GM21717 (cell line): ENCODE measurements at regions not wholly inside any gene's neighbourhood (a gene's known extent, or its start where the extent isn't known, plus 50 kb on each side); places are given as distances from the start of the nearest gene placed in this dataset.

Source experiments
- ATAC-seq: cut with Tn5 transposase; IDR thresholded peaks from one replicate; pipeline ENCODE4 v1.9.1; 2021; ENCODE audit warnings: mild to moderate bottlenecking, moderate library complexity; ENCODE audit not compliant: unreplicated experiment

DNA sequence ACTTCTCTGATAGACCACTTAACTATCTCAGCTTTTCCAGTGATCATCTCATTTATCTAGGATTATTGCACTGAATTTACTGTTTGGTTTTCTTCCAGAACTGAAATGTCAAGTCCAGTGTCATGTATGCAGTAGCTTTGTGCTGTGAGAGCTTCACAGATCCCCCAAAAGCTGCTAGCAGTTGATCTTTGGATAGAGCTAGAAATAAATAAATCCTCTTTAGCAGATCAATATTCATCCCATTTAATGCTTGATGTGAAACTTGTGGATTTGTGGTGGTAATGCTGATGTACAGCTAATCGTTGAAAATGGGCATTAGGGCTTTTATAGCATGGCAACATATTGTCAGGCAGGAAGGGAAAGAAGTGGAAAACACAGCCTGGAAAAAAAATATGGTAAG lies 509.6 kb upstream of the FAM241A start:
- no peak for ATAC-seq

DNA sequence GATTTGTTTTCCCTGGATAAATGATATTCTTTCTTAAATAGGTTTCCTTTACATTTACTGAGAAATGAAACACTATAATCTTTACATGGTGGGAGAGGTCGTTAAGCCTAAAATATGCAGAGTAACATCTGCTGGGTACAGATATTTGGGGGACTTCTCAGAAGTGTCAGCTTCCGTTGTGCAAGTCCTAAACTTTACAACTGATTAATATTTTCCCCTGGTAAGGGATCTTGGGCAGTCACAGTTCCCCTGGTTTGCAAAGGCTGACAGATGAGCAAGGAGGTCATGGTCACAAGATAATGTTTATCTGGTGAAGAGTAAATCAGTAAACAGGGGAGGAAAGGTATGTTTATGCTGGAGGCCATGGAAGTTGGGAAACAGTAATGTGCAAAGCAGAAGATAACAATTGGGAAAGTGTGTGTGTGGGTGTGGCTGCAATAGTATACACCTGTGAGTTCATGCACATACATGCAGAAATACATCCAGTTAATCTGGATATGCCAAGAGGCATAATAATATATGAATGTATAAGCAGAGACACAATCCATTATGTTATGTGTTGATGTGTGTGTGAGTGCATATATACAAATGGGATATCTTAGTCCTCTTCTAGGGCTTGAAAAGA lies 508.2 kb upstream of the FAM241A start:
- no peak for ATAC-seq

DNA sequence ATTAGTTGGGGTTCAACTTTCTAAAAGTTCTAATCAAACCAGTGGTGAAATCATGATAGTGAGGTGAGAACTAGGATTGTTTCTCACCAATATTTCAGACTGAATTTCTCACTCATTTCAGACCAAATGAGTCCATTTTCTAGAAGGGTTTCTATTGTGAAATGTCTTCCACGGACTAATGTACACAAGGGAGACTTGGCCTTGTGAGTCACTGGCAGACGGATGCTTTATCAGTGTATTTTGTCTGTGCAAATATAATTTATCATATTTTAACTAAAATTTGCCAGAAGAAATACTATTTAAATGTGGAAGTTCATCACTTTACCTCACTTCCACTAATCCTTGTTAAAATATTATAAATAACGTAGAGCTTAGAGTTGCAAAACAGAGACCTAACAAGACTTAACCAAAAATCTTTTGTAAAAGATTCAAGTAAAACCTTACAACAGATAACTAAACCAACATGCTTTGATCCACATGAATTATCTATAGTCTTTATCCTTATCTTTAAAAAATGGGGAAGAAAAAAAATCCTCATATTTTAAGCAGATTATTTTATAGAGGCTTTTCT lies 506.0 kb upstream of the FAM241A start:
- ATAC-seq = no peak

DNA sequence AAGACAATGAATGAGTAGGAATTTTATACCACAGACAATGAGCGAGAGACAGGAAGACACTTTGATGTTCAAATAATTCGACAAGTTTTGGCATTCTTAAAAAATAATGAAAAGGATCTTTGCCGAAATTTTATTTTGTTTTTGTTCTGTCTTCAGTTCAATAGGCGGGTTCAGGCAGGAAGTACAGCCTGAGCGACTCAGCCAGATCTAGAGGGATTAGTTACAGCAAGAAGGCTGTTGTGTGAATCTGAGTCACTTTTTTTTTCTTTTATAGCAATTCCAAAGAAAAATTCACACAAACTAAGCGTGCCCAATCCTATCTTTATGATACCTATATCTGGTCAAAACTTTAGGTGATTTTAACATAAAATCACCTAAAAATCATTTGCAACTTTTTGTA lies 505.4 kb upstream of the FAM241A start:
- ATAC-seq = no peak

DNA sequence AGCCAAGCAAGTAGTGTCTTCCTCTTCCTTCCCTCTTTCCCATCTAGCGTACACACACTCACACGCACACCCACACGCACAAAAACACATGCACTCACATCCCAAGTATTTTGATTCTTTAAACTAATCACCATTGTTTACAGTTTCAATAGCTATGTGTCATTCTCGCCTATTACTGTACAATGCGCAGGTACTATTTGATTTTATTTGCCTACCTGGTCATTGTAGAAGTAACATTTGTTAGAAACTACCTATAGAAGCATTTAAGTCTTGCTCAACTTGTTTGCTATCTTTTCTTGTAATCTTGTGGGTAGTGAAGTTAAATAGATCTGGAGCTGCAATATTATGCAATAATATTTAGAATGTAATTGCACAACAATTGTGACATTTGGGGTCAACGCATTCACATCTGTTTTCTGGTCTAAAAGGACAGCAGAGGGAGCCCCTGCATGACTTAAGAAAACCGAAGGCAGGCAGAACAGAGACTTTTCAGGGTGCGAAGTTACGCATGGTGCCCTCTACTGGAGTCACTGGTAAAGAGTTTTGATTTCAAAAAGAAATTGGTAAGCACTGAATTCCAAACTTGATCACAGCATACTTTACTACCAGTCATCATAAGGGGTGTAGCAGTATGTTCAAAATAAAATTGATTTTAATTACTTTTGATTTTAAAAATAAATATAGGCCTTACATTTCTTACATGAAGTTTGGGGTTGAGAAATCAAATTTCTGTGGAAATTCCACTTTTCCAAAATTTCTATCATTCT lies 503.3 kb upstream of the FAM241A start:
- peak; percentile 97 for ATAC-seq

DNA sequence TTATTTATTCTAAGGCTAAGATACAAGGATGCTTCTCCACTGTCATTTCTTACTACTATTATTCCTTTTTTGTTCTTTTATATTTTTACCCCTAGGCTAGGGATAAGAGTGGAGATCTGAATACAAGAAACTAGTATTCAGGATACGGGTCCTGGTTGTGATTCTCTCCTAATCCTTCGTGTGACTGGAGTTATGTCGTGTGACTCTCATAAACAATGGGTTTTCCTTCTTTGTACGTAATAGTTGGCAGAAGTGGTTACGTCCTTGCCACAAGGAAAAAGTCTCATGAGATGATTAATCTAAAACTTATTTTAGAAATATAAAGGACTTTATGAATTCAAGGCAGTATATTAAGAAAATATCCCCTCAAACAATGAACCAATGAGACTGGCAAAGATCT lies 497.2 kb upstream of the FAM241A start:
- ATAC-seq = no peak

DNA sequence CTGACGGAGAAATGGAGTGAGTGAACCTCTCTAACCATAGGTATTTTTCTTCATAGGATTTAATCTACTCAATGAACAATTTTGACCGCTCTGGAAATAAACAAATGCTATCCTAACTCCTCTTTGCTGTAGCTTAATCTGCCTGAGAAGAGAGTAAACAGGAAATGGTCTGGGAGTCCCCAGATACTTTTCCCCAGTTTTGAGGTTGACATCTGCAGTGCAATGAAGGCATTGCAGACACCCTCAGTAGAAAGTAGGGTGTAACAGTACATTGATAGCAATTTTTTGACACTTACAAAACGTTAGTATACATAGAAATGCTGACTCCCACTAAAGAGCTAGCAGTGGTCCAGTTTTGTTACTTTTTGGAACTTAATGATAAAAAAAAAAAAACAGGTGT lies 495.9 kb upstream of the FAM241A start:
- ATAC-seq = no peak

DNA sequence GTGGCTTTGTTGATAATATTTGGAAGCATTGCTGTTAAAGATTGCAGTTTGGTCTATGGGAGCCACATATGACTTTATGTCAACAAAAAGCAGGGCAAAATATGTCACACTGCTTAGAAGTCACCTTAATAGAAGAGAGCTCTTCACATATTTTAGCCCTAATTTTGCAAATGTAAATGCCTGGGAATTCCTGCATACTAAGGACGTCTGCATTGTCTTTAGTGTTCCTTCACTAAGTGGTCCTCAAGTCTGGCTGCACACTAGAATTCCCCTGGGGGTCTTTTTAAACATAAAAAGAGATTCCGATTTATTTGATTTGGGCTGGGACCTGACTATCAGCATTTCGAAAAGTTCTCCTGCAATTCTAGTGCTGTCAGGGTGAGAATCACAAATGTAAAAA lies 495.1 kb upstream of the FAM241A start:
- no peak for ATAC-seq

DNA sequence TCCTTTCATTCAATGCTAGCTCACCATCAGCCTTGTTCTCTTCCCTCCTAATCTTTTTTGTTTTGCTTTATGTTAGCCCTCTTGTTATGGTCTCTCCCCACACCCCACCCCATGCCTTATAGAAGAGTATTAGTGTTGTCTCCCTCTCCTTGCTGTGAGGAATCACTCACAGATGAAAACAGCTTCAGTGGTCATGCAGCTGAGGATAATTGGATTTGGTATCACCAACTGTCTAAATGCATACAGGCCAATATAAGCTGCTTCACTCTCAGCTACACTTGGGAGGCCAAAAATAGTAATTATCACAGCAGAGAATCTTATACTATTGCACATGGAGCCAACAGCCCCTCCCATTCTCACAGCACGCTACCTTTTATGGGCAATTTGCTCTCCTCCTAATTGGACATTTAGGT lies 494.6 kb upstream of the FAM241A start:
- no peak for ATAC-seq

DNA sequence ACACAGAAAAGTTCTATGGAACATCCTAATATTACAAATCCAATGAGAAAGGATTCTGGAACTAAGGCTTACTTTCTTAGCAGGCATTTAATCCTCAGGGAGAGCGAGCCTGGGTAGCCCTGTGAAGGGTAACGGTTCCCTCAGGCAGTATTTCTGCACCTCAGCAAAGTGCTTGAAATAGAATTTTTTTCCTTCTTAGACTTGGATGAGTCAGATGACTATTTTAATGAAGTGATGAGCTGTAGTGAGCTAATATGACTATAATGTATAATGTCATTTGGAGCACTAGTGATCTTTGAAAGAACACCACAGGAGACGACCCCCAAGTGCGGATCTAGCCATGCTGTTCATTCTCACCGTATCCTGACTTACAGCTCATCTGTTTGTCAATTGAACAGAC lies 493.0 kb upstream of the FAM241A start:
- no peak for ATAC-seq

DNA sequence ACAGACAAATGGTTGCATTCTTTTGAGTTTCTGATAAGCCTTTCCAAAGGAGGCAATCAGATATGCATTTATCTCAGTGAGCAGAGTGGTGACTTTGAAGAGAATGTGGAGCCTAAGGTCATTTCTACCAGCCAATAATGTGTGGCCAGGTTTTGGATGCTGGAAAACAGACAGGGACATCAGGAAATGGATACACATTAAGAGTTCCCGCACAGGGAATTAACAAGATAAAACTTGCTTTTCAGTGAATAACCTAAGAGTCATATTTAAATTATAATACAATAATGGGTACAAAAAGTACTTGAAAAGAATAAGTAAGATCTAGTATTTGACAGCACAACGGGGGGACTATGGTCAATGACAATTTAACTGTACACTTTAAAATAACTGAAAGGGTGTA lies 492.3 kb upstream of the FAM241A start:
- no peak for ATAC-seq

DNA sequence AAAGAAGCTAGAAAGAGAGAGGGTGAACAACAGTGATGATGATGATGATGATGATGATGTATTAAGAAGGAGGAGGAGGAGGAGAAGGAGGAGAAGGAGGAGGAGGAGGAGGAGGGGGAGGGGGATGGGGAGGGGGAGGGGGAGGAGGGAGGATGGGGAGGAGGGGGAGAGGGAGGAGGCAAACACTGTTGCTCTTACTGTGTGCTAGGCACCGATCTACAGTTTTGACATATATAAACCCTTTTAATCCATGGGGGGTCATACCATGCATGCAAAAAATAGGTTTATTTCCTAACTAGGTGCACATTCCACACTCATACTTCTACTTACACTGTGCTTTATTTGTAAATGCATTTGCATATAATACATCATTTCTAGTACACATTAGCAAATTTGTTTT lies 482.8 kb upstream of the FAM241A start:
- ATAC-seq = no peak

DNA sequence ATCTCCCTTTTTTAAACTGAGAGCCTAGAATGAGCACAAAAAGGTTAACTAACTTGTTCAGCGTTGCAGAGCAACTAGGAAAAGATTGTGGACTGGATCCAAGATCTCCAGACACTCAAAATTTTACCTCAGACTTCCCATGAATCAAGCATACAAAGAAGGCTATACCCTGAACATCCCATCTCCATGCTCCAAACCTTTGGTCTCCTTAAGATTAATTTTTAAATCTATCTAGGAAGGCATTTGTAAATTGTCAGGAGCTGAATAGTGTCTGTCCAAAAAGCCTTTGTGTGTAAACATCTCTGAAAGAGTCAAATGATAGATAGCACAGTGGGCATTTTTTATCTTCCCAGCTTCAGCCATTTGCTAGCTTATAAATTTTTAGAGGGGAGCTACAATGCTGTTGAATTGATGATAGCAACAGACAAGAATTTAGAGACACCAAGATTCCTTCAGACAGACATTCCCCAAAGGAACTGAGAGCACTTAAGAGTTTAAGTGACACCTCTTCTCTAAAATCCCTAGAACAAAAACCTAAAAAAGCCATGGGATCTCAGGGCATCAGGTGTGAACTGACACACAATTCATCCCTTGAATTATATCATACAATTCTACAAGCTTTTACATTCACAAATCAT lies 480.8 kb upstream of the FAM241A start:
- no peak for ATAC-seq

DNA sequence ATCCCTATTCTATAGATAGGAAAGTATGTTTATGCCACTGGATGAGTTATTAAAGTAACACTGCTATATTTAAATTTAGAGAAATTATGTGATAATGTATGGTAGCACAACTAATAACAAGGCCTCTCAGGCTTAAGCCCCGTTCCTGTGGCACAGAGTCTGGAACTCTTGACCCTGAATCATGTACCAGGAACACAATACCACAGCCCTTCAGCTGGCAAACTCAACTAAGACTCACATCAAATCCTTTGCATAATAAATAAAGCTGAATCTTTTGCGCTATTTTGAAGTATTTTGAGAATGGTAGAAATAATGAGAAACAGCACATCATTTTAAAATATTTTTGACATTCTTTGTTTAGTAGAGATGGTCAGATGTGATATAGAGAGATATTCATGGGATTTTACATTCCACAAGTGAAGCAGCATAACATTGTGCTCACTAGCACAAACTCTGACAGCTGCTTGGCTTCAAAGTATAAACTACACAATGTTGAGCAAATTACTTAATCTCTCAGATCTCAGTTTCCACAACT lies 478.4 kb upstream of the FAM241A start:
- no peak for ATAC-seq

DNA sequence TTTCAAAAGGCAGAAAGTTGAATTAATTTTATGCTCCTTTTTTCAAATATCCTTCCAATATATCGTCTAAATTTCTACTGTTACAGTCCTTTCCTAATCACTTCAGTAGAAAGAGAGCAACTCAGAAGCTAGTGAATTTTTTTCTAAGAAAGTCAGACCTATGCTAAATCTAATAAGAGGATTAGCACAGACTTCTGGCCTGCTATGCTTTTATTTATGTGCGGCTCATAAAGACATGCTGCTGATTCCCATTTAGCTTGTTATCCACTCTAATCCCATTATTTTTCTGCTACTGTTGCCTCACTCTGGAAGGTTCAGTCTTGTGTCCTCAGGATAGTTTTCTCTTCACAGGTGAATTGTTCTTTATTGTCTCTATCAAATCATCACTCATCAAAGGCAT lies 473.5 kb upstream of the FAM241A start:
- no peak for ATAC-seq

DNA sequence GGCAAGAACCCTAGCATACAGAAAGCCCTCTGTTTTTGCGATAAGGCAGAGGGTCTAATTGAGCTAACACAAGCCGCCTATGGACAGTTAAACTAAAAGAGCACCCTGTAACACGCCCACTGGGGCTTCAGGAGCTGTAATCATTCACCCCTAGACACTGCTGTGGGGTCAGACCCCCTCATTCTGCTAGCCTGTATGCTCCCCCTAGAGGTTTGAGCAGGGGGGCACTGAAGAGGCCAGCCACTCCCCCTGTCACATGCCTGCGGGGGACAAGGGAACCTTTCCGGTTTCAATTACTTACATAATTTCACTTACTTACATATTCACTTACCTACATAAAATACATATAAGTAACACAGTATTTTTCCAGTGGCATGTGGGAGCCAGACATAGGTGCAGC lies 469.5 kb upstream of the FAM241A start:
- no peak for ATAC-seq

DNA sequence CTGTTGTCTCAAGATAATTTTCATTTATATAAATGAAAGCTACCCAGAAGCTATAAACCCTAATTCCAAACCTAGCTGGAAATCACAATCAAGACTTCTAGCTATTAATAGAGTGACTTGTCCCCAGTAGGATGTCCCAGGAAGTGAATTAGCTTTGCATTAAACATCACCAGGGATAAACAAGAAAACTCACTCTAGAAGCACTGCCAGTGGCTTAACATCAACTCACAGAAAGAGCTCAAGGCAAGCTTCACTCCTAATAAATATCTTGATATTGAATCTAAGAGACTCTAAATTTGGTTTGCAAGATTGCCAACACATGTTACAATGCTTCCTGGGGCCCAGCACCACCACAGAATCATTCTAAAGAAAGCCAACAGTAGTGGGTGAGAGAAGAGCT lies 468.7 kb upstream of the FAM241A start:
- ATAC-seq = no peak

DNA sequence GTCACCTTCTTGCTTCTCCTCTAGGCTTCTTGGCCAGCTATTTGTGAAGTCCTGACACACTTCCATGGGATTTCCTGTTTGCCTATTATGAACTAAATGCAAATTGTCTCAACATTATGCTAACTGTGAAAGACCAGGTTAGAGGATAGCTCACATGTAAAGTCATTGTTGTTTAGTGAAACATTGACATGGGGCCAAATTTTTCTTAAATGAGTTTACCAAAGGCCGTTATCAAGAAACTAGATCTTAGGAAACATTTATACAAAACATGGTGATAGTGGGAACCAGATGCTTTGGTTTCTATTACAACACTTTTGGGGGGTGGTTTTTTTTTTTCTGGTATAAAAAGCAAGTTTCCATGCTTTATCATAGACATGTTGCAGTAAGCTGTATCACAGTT lies 466.8 kb upstream of the FAM241A start:
- no peak for ATAC-seq

DNA sequence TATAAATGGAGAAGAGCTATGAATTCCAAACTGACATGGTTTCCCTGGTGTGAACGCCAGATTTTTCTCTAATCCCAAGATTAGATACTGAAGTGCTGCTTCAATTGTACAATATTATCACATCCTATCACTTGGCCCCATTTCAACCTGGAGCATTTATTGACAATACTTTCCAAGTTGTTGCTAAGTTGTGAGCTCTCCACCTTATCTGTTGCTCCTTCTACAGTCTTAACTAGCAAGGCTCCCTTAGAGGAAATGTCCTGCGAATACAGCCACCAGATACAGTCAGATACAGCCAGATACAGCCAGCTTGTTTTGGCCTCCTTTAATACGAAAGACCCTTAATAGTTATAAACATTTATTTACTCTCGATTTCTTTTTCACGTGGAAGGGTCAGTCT lies 466.3 kb upstream of the FAM241A start:
- ATAC-seq = no peak

DNA sequence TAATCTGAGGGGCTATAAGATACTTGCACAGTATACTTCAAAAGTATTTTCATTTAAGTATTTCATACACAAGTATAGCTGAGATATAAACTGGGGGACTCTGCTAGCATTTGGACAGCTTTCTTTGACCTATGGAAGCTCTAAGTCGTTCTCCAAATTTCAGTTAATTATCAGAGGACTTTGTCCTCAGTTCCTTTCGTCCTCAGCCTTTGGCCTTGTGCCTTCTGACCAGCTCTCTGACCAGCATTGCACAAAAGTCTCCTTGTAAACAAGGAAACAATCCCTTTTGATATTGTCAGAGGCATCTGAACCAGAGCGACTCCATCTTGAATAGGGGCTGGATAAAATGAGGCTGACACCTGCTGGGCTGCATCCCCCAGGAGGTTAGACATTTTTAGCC lies 464.0 kb upstream of the FAM241A start:
- no peak for ATAC-seq

DNA sequence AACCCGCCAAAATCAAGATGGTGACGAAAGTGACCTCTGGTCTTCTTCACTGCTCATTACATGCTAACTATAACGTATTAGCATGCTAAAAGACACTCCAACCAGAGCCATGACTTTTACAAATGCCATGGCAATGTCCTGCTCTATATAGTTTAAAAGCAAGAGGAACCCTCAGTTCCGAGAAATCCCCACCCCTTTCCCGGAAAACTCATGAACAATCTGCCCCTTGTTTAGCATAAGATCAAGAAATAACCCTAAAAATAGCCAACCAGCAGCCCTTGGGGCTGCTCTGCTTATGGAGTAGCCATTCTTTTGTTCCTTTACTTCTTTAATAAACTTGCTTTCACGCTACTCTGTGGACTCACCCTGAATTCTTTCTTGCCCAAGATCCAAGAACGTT lies 463.5 kb upstream of the FAM241A start:
- ATAC-seq = no peak

DNA sequence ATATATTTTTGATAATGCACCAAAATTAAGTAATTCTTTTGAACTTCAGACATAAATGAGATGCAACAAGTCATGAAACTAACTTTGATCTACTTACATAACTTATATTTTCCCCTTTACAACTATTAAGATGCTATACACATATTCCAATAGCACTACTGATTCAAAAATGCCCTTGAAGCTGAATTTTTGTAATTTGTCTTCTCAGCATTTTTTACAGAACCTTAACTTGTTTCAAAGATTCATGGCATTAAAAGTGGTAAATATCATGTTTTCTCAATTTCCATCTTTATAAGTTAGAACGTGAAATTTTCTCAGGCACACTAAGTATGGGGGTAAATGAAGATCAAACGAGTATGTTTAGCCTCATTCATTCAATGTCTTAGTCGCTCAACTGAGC lies 460.0 kb upstream of the FAM241A start:
- no peak for ATAC-seq
